Putamen (tissue), 1 donor: ENCODE measurements at regions not wholly inside any gene's neighbourhood (a gene's known extent, or its start where the extent isn't known, plus 50 kb on each side); places are given as distances from the start of the nearest gene placed in this dataset.

Experiments
- DNase-seq: peaks from one replicate; pipeline ENCODE4 v3.0.0-alpha.2; 2016; ENCODE audit warnings: low spot score

- DNase-seq: no peak
These were observed 328.6 kb downstream of the MN1 start for GRCh38 chr22:27472975-27473374.

DNA sequence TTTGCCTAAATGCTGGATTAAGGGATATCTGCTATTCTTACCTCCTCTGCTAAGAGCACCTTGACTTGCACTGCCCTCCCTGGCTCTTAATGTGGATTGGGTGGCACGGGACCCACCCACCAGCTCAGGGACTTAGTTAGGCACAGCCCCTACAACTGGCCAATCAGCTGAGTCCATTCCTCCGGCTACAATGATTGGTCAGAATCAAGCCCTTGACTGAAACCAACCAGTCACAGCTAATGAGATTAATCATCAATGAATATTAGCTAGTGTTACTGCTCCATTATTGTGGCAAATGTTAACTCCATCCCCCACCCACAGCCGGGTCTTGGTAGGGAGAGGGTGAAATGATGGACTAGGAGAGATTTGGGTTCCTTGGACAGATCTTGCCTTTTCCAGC is 328.0 kb downstream of the MN1 start:
- DNase-seq: no peak

DNA sequence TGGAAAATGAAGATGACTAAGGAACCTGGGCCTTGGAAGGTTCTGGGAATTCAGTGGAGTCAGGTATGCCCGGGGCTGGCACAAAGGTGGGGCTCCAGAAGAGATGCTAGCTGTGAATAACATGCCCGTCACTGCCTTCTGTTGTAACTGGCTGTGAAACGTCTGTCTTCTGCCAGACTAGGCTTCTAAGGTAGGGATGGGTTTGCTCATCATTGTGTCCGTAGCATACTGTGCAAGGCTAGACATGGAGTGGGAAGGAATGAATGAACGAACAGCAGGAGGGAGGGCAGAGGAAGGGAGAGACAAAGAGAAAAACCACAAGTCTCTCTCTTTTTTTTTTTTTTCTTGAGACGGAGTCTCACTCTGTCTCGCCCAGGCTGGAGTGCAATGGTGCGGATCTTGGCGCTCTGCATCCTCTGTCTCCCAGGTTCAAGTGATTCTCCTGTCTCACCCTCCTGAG is 327.4 kb downstream of the MN1 start:
- no peak for DNase-seq

- no peak for DNase-seq
These were observed 326.6 kb downstream of the MN1 start for GRCh38 chr22:27474711-27475547.

DNA sequence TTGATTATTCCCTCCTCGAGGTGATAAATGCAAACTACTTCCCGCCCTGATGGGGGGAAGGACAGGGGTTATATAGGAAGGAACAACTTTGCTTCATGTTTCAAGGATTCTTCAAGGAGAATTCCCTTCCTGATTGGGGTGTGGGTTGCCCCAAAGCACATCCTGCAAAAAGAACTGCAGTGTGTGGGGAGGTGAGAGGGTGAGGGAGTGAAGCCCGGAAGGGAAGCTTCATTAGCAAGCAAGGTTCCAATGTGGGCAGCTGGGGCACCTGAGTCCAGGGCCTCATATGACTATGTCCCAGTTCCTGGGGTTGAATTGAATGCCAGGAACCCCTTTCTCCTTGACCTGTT is 326.0 kb downstream of the MN1 start:
- no peak for DNase-seq

- no peak for DNase-seq
These were observed 325.2 kb downstream of the MN1 start for GRCh38 chr22:27476318-27476717.

GRCh38 chr22:27476729-27477128 is 324.8 kb downstream of the MN1 start:
- no peak for DNase-seq

DNA sequence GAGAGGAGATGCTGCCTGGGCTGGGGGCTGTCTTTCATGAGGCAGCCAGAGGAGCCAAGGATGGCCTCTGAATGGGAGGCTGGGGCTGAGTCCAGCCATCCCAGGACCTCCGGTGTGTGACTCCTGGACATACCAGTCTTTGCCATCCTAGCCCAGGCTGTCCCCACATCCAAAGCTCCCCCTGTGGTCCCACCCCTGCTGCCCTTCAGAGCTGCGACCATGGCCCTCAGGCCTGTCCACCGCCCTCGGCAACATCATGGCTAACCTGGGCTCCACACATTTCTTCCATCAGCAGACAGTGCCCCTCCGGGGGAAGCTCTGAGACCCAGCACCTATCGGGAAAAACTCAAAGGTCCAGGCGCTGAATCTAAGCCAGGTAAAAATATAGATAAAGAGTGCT is 324.4 kb downstream of the MN1 start:
- no peak for DNase-seq

- peak; percentile 81 for DNase-seq
These were observed 321.1 kb downstream of the MN1 start for GRCh38 chr22:27480487-27480886.

DNA sequence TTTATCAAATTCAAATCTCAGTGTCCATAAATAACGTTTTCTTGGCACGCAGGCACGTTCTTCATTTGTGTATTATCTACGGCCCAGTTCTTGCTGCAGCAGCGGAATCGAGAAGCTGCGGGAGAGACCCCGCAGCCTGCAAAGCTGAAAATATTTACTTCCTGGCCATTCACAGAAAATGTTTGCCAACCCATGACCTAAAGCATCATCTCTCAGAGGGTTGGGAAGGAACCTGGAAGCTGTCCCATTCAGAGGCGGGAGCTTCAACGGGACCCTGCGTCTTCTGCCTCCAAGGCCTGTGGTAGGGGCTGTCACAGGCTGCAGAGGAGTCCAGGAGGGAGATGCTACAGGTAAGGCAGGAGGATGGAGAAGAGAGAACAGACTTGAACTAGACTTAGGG is 319.2 kb downstream of the MN1 start:
- DNase-seq: no peak

DNA sequence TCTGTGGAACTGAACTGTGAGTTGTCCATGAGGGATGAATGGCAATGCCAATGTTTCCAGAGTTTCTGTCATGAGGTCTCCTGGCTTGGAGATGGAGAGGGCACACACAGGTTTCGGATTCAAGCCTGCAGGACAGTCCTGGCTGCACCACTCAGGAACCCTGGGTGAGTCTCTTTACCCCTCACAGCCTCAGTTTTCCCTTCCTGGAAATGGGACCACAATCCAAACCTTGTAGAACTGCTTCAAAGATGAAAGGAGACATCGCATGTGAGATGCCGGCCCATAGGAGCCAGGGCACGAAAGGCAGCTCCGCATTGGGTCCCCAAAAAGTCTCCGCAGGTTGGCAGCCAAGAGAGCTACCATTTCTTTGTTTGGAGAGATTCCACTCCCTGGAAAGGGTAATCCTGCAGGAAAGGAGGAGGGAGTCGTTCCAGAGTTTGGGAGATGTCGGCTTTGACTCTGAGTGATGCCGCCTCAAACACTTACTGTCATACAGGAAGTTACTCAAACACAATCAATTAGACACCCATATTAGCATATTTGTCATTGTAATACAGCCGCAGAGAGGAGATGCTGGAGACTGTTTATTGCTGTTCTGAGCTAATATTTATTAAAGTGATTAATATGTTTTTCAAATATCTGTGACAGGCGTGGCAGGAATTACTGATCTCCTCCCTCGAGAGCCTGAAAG is 318.3 kb downstream of the MN1 start:
- no peak for DNase-seq

GRCh38 chr22:27485842-27486241 is 315.7 kb downstream of the MN1 start:
- no peak for DNase-seq

DNA sequence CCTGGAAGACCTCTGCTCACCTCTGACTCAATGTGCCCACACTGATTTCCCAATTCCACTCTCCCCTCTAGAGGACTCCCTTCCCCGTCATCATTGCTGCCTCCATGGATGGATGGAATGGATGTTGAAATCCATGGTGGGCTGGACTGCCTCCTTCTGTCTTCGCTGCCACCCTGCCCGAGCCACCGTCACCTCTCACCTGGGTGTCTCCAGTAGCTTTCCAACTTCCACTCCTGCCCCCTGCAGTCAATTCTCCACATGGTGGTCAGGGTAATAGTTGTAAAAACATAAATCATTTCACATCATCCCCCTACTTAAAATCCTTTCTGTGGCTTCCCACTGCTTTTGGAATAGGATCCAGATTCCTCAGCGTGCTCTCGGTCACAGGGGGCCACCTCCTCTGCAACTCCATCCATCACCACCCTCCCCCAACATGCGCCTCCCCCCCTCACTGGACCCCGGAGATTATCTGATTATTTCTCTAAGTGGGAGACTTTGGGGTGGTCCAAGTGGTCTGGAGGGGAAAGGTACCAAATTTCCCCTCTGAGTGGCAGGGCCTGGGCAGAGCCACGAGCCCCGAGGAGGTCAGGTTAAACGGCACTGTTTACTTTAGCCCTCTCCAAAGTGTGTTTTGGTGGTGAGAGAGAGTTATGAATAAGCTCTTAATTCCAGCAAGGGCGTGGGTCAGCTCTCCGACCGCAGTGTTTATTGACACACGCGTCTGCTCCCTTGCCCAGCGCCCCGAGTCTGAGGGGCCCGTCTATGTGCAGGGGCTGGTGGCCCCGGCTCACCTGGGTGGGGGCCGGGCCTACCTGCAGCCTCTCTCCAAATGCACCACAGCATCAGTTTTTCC is 313.7 kb downstream of the MN1 start:
- DNase-seq: no peak

GRCh38 chr22:27488456-27489177 is 312.9 kb downstream of the MN1 start:
- DNase-seq: no peak

DNA sequence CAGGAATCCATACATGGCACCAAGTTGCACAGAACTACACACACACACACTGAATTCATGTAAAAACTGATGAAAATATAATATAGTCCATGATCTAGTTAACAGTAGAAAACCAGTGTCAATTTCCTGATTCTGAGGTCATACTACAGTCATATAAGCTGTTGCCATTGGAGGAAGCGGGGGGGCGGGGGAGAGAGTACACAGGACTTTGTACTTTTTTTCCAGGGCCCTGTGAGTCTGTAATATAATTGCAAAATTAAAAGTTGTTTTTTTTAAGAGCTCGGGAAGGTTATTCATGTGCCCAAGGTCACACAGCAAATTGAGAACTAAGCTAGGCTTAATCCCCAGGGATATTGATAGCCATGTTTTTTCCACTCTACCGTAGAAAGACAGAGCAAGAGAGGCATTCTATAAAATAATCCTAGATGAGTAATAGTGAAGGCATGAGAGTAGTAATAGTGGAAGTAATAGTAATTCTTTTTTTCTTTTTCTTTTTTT is 312.3 kb downstream of the MN1 start:
- no peak for DNase-seq

GRCh38 chr22:27490080-27490479 is 311.5 kb downstream of the MN1 start:
- DNase-seq: no peak

DNA sequence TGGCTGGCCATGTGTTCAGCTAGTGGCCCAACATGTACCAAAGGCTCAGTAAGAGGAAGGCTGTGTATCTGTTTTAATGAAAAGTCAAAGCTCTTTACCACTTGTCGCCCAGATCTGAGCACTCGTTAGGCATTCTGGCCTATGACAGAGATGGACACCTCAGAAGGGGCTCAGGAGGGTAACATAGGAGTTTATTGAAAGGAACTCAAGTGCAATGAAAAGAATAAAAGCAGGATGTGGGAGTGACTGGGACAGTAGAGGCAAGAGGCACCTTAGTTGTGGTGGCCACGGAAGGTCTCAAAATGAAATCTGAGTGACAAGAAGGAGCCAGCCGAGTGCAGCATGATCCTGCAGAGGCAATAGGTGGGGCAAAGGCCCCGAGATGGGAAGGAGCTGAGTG is 309.7 kb downstream of the MN1 start:
- no peak for DNase-seq

DNA sequence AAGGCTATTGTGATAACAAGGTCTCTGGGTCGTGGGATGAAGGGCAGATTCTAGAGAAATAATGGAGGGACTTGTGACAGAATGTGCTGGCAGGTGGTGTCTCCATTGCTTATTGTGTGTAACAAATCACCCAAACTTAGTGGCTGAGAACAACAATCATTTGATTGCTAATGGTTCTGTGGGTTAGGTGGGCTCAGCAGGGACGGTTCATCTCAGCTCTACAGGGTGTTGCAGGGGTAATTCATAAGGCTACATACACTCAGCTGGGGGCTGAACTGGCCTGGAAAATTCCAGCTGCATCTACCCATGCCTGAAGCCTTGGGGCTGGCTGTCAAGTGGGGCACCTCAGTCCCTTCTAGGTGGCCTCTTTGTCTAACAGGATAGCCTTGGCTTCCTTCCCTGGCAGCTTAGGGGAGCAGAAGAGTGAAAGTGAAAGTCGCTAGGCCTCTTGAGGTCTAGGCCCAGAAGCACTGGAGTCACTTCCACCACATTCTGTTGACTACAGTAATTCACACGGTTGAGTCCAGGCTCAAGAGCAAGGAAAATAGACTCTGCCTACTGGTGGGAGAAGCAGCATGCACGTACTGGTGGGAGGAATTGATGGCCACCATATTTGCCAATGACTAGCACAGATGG is 308.9 kb downstream of the MN1 start:
- no peak for DNase-seq

DNA sequence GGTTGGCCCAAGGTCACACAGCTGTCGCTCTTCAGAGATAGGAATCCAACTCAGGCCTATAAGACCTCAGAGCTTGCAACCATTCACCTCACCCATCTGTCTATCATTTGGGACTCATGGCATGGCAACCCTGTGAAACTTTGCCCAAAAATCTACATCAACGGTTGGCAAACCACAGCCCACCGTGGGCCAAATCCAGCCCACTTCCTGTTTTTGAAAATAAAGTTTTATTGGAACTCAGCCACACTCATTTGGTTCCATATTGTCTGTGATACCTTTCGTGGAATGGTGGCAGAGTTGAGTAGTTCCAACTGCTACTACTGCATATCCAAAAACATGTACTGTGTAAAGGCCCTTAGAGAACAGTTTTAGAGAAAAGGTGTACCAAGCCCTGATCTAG is 307.8 kb downstream of the MN1 start:
- no peak for DNase-seq

DNA sequence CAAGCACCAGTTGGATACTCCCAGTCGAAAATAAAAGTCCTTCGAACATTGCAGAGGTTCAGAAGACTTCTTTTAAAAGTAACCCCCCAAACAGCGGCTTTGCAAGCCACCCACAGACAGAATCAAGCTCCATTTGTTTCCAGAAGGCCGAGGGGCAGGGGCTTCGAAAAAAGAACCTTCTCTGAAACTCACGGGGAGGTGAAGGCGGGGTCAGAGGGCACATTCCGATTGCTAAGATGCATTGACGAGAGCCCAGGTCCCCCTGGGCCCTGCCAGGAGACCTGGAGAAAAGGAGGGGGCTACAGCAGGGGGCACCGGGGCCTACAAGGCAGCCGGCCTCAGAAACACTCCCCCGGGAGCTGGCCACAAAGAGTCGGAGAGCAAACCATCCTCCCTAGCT is 306.8 kb downstream of the MN1 start:
- no peak for DNase-seq

DNA sequence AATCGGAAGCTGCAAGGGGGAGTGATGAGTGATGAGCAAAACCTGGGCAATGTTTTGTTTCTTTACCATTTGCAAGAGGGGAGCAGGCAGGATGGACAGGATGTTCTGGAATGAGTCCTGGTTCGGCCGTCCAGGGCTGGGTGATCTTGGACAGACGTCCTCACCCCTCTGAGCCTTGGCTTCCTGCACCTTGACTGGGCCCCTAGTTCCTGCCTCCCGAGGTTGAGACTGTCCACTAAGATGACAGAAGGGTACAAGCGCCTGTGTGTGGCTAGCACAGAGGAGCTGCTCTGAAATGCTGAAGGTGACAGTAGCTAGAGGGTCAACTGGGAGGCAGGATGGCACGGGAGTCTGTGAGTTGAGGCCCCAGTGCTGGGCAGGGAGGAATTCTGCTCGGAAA is 306.2 kb downstream of the MN1 start:
- no peak for DNase-seq
